NCI-H187 treated with DMSO at 0.1 percent for 48 hours (cell line): ENCODE measurements at regions not wholly inside any gene's neighbourhood (a gene's known extent, or its start where the extent isn't known, plus 50 kb on each side); places are given as distances from the start of the nearest gene placed in this dataset.
"Not testable (repeated sequence)": the region's sequence is repeated elsewhere in the genome, so short reads cannot be mapped to it uniquely, and the experiment has no call there.

Experiments
- DNase-seq: peaks from one replicate; lab custom pipeline; 2025; lab: John Stamatoyannopoulos, UW

- DNase-seq: no peak
Measured at GRCh38 chr16:79977940-79978836, 377.7 kb upstream of the MAF start.

DNA sequence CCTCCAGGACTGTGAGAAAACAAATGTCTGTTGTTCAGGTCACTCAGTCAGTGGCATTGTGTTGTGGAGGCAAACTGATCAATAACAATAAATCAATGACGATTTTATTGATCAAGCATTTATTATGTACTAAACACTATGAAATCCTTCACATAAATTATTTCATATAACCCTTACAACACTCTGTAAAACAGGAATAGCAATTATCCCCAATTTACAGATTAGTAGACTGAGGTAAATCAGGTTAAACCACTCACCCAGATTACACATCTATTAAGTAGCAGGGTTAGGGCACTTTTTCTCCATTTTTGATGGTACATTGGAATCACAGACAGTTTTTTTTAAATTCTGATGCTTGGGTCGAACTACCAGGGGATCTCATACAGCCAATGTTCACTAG lies 372.8 kb upstream of the MAF start:
- no peak for DNase-seq

DNA sequence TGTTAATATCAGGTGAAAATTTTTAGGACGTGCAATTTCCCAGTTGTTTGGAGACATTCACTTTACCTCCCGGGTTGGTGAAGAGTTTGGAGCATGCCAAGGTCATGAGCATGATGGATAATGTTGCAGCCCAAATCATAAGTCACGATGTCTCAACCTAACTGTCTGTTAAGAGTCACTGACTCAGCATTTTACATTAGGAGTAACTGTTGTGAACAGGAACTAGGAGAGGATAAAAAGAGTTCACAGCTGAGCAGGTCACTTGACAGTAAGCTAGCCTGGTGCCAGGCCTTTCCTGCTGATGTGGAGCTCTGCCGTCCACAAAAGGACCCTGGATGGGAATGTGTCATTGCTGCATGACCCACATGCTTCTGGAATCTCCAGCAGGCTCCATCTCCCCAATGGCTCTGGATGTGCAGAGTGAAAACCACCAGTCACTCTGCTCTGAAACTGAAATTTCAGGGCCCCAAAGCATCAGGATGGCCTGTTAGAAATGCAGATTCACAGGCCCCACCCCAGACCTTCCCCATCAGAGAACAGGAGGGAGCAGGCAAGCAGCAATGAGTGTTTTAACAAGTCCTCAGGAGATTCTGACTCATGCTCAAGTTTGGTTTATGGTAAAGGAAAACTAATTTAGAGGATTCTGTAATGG lies 371.6 kb upstream of the MAF start:
- DNase-seq: no peak

- no peak for DNase-seq
Measured at GRCh38 chr16:79971237-79971572, 370.7 kb upstream of the MAF start.

- no peak for DNase-seq
Measured at GRCh38 chr16:79970551-79971236, 370.2 kb upstream of the MAF start.

DNA sequence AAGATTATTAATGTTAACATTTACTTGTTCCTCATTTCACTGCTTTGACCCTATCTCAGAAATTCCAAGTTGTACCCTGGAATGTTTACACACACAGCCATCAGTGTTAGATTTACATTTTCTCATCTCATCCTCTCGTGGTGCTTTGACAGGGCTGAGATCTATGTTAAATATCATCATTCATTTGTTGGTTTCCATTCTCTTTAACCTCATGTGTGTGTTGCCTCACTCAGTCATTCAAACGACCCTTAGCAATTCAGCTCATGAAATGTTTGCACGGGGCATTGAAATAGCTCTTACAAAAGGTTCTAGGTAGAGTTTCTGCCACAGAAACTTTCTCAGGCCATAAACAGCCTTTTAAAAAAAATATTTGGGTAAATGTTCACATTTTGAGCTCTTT lies 369.6 kb upstream of the MAF start:
- no peak for DNase-seq

- no peak for DNase-seq
Measured at GRCh38 chr16:79969458-79969857, 368.9 kb upstream of the MAF start.

- DNase-seq: no peak
Measured at GRCh38 chr16:79966226-79966625, 365.7 kb upstream of the MAF start.

GRCh38 chr16:79965718-79966117 lies 365.2 kb upstream of the MAF start:
- no peak for DNase-seq

DNA sequence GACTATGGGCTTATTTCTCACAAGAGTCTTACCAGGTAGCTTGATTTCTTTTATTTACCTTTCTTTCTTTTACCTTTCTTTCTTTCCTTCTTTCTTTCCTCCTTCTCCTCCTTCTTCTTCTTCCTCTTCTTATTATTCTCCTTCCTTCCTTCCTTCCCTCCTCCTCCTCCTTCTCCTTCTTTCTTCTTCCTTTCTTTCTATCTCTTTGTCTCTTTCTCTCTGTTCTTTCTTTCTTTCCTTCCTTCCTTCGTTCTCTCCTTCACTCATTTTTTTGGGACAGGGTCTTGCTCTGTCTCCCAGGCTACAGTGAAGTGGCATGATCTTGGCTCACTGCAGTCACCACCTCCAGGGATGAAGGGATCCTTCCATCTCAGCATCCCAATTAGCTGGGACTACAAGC lies 363.6 kb upstream of the MAF start:
- DNase-seq: no peak

- DNase-seq: no peak
Measured at GRCh38 chr16:79962962-79963361, 362.4 kb upstream of the MAF start.

DNA sequence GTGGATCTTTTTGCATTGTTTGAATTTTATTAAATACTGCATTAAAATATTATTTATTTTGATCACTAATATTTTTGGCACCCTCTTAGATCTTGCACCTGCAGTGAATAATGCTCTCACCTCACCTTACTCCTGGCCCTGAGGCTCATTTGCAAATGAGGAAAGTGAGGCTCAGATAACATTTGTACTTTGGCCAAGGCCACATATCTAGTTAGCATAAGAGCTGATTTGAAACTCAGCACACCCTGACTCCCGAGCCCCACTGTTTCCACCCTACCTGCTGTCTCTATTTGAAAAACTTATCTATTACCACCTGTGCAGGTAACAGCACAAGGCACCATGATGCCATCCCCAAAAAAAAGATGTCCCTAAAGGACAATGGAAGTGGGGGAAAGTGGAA lies 358.7 kb upstream of the MAF start:
- DNase-seq: no peak

DNA sequence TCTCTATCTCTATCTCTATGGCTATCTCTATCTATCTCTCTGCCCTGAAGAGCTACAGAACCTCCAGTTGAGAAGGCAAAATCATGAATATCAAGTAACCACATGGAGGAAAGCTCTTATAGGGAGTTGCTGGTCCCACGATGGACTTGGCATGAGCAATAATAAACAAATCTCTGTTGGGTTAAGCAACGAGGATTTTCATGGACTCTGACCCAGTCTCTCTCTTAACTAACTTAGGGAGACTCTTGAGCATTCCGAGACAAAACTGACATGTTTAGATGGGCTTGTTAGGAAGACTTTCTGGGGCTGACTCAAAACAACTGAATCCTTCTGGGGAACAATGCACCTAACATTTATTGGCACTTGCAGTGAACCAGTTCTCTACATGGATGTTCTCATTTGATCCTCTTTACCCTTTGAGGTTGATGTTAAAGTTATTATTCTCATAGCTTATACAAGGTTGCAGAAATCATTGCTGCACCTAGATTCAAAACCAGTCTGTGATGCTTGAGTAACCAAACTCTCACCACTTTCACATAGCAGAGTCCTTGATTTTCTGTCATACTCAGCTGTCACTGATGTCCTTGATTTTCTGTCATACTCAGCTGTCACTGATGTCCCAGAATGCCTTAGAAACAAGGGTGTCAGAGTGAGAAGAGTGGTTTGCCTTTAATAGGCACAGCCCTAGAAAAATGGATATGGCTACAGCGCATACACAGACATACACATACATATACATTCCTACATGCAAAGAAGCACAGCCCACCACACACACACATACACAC lies 354.6 kb upstream of the MAF start:
- DNase-seq: no peak

- no peak for DNase-seq
Measured at GRCh38 chr16:79950932-79951719, 350.6 kb upstream of the MAF start.

GRCh38 chr16:79949417-79949816 lies 348.9 kb upstream of the MAF start:
- DNase-seq: no peak

GRCh38 chr16:79947771-79948170 lies 347.2 kb upstream of the MAF start:
- DNase-seq: no peak

GRCh38 chr16:79946252-79946651 lies 345.7 kb upstream of the MAF start:
- no peak for DNase-seq

DNA sequence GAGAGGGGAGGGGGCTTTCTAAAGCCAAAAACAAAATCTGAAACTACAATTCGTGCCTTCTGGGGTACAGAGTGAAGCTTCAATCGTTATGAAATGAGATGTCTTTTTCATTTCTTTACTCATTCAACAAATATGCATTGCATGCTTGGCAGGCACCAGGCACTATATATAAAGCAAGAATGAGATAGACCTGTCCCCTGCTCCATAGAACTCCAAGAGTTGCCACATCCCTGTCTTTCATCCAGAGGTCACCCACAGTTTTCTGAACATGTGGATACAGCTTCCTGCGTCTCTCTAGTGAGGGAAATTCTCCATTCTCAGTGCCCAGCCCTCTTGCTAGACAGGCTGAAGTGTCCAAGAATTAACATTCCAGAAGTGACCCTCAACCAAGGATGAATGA lies 343.2 kb upstream of the MAF start:
- no peak for DNase-seq

DNA sequence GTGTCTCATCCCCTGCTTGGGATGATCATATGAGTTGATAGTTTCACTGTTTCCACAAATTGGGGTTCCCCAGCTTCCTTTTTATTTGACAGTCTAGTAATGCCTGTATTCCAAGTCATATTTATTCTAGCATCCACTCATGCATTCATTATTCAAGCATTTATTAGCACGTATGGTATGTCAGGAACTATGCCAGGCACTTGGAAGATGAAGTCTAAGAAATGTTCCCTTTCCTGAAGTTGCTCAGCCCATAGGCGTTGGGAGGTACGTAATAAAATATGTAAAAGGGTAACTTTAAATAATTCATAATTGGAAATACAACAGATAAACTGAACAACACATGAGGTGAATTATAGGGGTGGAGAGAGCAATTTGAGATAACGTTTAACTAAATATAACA lies 338.0 kb upstream of the MAF start:
- DNase-seq: no peak

GRCh38 chr16:79937671-79938070 lies 337.1 kb upstream of the MAF start:
- DNase-seq: not testable (repeated sequence)

DNA sequence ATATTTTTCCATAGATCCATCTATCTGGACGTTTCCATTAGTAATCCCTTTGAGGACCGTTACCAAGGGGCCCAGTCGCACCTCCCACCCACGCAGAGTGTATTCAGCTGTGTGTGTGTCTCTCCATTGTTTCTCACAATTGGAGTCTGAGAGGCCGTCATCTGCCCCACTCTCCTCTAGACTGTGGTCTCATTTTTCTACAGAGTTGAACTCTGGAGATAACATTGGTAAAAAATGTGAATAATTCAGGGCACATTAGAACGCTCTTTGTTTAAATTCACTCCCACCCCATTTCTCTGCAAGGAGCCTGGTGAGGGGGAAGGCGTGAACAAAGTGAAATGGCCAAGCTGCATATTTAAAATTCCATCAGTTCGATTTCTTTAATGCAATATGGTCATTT lies 333.1 kb upstream of the MAF start:
- no peak for DNase-seq

- DNase-seq: no peak
Measured at GRCh38 chr16:79932572-79932971, 332.0 kb upstream of the MAF start.
